ENCODE measurements at regions not wholly inside any gene's neighbourhood (a gene's known extent, or its start where the extent isn't known, plus 50 kb on each side); places are given as distances from the start of the nearest gene placed in this dataset.

DNA sequence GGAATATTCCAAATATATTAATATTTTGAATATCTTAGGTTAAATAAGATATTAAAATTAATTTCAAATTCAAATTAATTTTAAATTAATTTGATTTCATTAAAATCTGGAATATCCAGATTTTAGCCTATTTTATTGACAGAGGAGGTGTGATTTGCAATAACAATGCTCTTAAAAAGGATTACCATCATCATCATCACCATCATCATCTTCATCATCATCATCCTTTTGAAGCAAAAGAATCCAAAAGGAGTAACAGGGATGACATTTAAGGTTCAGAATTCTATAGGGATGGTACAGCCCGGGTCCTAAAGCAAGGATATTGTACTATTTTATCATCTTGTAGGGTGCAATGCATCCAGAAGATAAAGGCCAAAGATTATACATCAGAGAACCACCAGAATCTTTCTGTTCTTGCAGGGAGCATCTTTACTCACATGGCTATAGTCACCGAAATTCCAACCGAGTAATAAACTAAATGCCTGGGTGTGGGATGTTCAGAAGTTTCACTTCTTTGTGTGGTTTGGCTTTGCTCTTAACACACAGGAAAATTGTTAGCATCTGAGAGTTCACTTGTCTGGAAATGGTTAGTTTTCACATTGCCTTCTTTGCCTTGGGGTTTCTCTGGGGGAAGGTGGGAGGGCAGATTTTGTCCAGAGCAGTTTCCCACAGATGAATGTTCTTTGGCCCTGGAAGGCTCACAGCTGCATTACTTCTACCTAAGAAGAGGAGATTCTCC, 99.1 kb upstream of the ITGA6 start:
- DNase-seq (ENCODE audit: low read depth in 1 of 2, low spot score in 2 of 2): no peak
- H3K9me3 ChIP-seq (replicated peaks): no peaks in the 10 kb centered on the region
- no peaks in the 10 kb centered on the region for H3K4me1 ChIP-seq (replicated peaks)
- no peak overlapping the region for H3K27ac ChIP-seq
- no peaks in the 10 kb centered on the region for H3K36me3 ChIP-seq
- H3K4me3 ChIP-seq: no peak overlapping the region
- H3K27me3 ChIP-seq (replicated peaks): no peaks in the 10 kb centered on the region

GRCh38 chr2:172329416-172329773, 98.0 kb upstream of the ITGA6 start:
- no peaks in the 10 kb centered on the region for H3K4me1 ChIP-seq (replicated peaks)

GRCh38 chr2:172329774-172330671, 97.4 kb upstream of the ITGA6 start:
- Histone ChIP-seq H3K36me3 (no peaks in the 10 kb centered on the region), H3K9me3 (replicated peaks) (no peaks in the 10 kb centered on the region), H3K4me3 (no peak overlapping the region), H3K27ac (no peak overlapping the region), H3K27me3 (replicated peaks) (no peaks in the 10 kb centered on the region), H3K4me1 (replicated peaks) (no peaks in the 10 kb centered on the region)
- no peak for DNase-seq (ENCODE audit: low read depth in 1 of 2, low spot score in 2 of 2)

More at GRCh38 chr2:172329416-172329773, 98.0 kb upstream of the ITGA6 start:
- H3K9me3 ChIP-seq (replicated peaks): no peaks in the 10 kb centered on the region
- no peak overlapping the region for H3K27ac ChIP-seq
- DNase-seq (ENCODE audit: low read depth in 1 of 2, low spot score in 2 of 2): no peak
- no peaks in the 10 kb centered on the region for H3K36me3 ChIP-seq
- no peaks in the 10 kb centered on the region for H3K27me3 ChIP-seq (replicated peaks)
- no peak overlapping the region for H3K4me3 ChIP-seq

DNA sequence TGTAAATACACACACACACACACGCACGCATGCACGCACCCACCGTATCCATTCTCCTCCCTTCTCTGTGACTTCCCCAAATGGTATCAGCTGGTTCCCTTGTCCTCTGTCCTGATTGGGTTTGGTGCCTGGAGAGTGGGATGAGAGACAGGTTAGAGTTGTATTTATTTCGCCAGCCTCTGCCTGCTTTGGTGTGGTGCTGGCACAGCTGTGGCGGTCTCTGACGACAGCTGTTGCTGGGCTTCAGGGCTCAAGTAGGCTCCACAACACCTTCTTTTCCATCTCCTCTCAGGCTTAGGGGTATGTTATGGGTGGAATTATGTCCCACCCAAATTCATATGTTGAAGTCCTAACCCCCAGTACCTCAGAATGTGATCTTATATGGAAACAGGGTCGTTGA, 94.9 kb upstream of the ITGA6 start:
- DNase-seq (ENCODE audit: low read depth in 1 of 2, low spot score in 2 of 2): no peak
- Histone ChIP-seq H3K4me1 (replicated peaks) (no peaks in the 10 kb centered on the region), H3K36me3 (no peaks in the 10 kb centered on the region), H3K27me3 (replicated peaks) (no peaks in the 10 kb centered on the region), H3K27ac (no peak overlapping the region), H3K9me3 (replicated peaks) (no peaks in the 10 kb centered on the region), H3K4me3 (no peak overlapping the region)

- Histone ChIP-seq H3K27me3 (replicated peaks) (no peaks in the 10 kb centered on the region), H3K9me3 (replicated peaks) (no peaks in the 10 kb centered on the region), H3K27ac (no peak overlapping the region), H3K4me3 (no peak overlapping the region), H3K36me3 (no peaks in the 10 kb centered on the region), H3K4me1 (replicated peaks) (no peaks in the 10 kb centered on the region)
- DNase-seq (ENCODE audit: low read depth in 1 of 2, low spot score in 2 of 2): no peak
These were observed 94.0 kb upstream of the ITGA6 start for GRCh38 chr2:172333235-172333977.

DNA sequence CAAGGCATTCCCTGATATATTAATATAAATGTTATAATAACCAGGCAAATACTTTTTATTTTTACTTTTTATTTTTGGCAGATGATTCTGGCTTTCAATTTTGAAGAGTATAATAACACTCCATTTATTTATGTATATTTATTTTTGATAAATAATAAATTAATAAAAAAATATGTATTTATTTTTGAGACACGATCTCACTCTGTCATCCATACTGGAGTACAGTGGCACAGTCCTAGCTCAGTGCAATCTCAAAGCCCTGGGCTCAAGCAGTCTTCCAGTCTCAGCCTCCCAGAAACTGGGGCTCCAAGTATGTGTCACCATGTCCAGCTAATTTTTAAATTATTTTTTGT, 93.4 kb upstream of the ITGA6 start:
- Histone ChIP-seq H3K9me3 (replicated peaks) (no peaks in the 10 kb centered on the region), H3K27ac (no peak overlapping the region), H3K36me3 (no peaks in the 10 kb centered on the region), H3K4me3 (no peak overlapping the region), H3K4me1 (replicated peaks) (no peaks in the 10 kb centered on the region), H3K27me3 (replicated peaks) (no peaks in the 10 kb centered on the region)
- no peak for DNase-seq (ENCODE audit: low read depth in 1 of 2, low spot score in 2 of 2)

DNA sequence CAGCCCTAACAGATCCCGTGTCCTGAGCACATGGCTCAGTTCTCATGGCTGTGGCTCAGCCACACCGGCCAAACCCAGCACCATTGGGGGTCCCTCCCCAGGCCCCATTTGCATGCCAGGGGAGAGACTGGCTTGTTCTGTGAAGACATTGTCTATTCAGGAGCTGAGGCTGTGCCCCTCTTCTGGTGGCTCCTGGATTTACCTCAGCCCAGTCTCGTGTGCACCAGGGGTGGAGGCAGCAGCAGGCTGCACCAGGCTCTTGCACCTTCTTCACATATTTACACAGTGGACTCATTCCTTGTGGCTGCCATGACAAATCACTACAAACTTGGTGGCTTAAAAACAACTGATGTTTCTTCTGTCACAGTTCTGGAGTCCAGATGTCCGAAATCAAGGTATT, 92.4 kb upstream of the ITGA6 start:
- Histone ChIP-seq H3K27me3 (replicated peaks) (no peaks in the 10 kb centered on the region), H3K4me3 (no peak overlapping the region), H3K27ac (no peak overlapping the region), H3K9me3 (replicated peaks) (no peaks in the 10 kb centered on the region), H3K36me3 (no peaks in the 10 kb centered on the region), H3K4me1 (replicated peaks) (peaks cover 8% of the 10 kb centered on the region)
- DNase-seq (ENCODE audit: low read depth in 1 of 2, low spot score in 2 of 2): no peak

DNA sequence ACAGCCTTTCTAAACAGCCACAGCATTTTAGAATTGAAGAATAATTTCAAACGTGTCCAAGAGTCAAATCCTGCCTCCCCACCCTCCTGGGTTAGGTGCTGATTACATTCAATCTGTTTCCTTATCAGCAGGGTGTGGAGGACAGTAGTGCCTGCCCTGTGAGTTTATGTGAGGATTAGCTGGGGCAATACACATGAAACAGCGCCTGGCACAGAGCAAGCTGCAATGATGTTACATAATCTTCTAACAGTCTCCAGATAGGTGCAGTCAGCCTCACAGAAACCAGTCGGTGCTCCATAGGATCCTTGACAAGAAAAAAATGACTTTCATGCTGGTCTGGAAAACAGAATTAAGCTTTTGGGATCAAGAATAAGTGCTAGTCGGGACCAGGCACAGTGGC, 91.7 kb upstream of the ITGA6 start:
- Histone ChIP-seq H3K27ac (no peak overlapping the region), H3K9me3 (replicated peaks) (no peaks in the 10 kb centered on the region), H3K4me1 (replicated peaks) (peaks cover 14% of the 10 kb centered on the region), H3K4me3 (no peak overlapping the region), H3K27me3 (replicated peaks) (no peaks in the 10 kb centered on the region), H3K36me3 (no peaks in the 10 kb centered on the region)
- DNase-seq (ENCODE audit: low read depth in 1 of 2, low spot score in 2 of 2): no peak

DNA sequence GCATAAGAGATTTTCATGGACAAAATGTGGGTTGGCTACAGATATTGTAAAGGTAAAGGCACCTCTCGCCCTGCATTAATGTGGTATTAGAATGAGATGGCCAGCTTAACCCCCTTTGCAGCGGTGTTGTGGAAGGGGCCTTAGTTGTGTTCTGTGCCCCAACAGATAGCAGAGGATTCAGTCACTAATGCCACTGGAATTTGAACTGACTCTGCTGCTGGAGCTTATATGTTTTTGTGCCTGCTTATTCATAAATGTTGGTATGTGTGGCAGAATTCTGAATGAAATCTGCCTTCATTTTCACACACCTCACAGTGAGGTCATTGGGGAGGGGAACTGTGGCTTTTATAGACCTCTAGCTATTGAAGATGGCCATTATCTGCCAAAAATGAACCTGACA, 90.7 kb upstream of the ITGA6 start:
- H3K27me3 ChIP-seq (replicated peaks): no peaks in the 10 kb centered on the region
- H3K27ac ChIP-seq: no peak overlapping the region
- DNase-seq (ENCODE audit: low read depth in 1 of 2, low spot score in 2 of 2): no peak
- no peaks in the 10 kb centered on the region for H3K9me3 ChIP-seq (replicated peaks)
- H3K36me3 ChIP-seq: no peaks in the 10 kb centered on the region
- H3K4me3 ChIP-seq: no peak overlapping the region
- peaks cover 24% of the 10 kb centered on the region for H3K4me1 ChIP-seq (replicated peaks)

GRCh38 chr2:172339371-172340010, 87.9 kb upstream of the ITGA6 start:
- H3K27ac ChIP-seq: no peak overlapping the region
- peaks cover 29% of the 10 kb centered on the region for H3K4me1 ChIP-seq (replicated peaks)
- no peaks in the 10 kb centered on the region for H3K36me3 ChIP-seq
- DNase-seq (ENCODE audit: low read depth in 1 of 2, low spot score in 2 of 2): peak in 1 of 2 experiments; percentile 33
- H3K27me3 ChIP-seq (replicated peaks): no peaks in the 10 kb centered on the region
- H3K9me3 ChIP-seq (replicated peaks): no peaks in the 10 kb centered on the region
- H3K4me3 ChIP-seq: no peak overlapping the region; the same call in 1 of the 2 replicates

GRCh38 chr2:172340394-172340793, 87.0 kb upstream of the ITGA6 start:
- DNase-seq (ENCODE audit: low read depth in 1 of 2, low spot score in 2 of 2): no peak
- Histone ChIP-seq H3K27ac (peak overlapping the region; percentile 38), H3K9me3 (replicated peaks) (no peaks in the 10 kb centered on the region), H3K4me1 (replicated peaks) (peaks cover 29% of the 10 kb centered on the region), H3K27me3 (replicated peaks) (no peaks in the 10 kb centered on the region), H3K36me3 (no peaks in the 10 kb centered on the region), H3K4me3 (peak overlapping the region; percentile 24)

- H3K4me1 ChIP-seq (replicated peaks): peaks cover 29% of the 10 kb centered on the region
- no peak overlapping the region for H3K27ac ChIP-seq
- no peaks in the 10 kb centered on the region for H3K36me3 ChIP-seq
- DNase-seq (ENCODE audit: low read depth in 1 of 2, low spot score in 2 of 2): no peak
- H3K27me3 ChIP-seq (replicated peaks): no peaks in the 10 kb centered on the region
- no peak overlapping the region for H3K4me3 ChIP-seq
- no peaks in the 10 kb centered on the region for H3K9me3 ChIP-seq (replicated peaks)
These were observed 85.3 kb upstream of the ITGA6 start for GRCh38 chr2:172342078-172342477.

DNA sequence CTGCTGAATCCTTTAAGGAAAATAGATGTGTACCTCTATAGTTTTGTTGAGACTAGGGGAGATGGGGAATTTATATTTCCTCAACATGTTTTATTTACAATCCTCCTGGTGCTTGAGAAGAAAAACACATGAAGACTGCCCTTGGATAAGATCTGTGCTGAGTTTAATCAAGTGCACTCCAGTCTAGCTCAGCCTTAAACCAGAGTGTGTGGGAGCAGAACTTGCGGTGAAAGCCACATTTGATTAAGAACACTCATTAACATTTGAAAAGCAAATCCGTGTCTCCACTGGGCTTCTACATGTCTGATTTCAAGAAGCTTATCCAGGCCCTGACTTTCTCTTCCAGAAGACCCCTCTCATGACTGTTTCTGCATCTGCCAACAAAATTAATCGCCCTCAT, 84.8 kb upstream of the ITGA6 start:
- H3K27me3 ChIP-seq (replicated peaks): no peaks in the 10 kb centered on the region
- H3K4me3 ChIP-seq: no peak overlapping the region
- H3K36me3 ChIP-seq: no peaks in the 10 kb centered on the region
- no peak for DNase-seq (ENCODE audit: low read depth in 1 of 2, low spot score in 2 of 2)
- no peaks in the 10 kb centered on the region for H3K9me3 ChIP-seq (replicated peaks)
- no peak overlapping the region for H3K27ac ChIP-seq
- H3K4me1 ChIP-seq (replicated peaks): peaks cover 29% of the 10 kb centered on the region

All from SJSA1 (cell line).